ENCODE measurements at regions not wholly inside any gene's neighbourhood (a gene's known extent, or its start where the extent isn't known, plus 50 kb on each side); places are given as distances from the start of the nearest gene placed in this dataset.
"Not testable (repeated sequence)": the region's sequence is repeated elsewhere in the genome, so short reads cannot be mapped to it uniquely, and the experiment has no call there.

- CTCF ChIA-PET; H3K4me1 Mint-ChIP-seq; POLR2A ChIA-PET; H3K27ac Mint-ChIP-seq; intact Hi-C loops (cut with DNase I, micrococcal nuclease); H3K27me3 Mint-ChIP-seq; ATAC-seq; DNase-seq; H3K9me3 Mint-ChIP-seq (ENCODE audit: low read depth); H3K4me3 Mint-ChIP-seq: not testable (repeated sequence)
- peaks cover 12% of the 10 kb centered on the region for H3K36me3 Mint-ChIP-seq (ENCODE audit: low read depth)
These were observed 63.8 kb downstream of the CLEC18A start for GRCh38 chr16:70014915-70015314.

GRCh38 chr16:70016751-70017150 lies 65.6 kb downstream of the CLEC18A start:
- H3K36me3 Mint-ChIP-seq (ENCODE audit: low read depth) = peaks cover 16% of the 10 kb centered on the region
- H3K4me3 Mint-ChIP-seq; intact Hi-C loops (cut with DNase I, micrococcal nuclease); H3K4me1 Mint-ChIP-seq; H3K27ac Mint-ChIP-seq; H3K9me3 Mint-ChIP-seq (ENCODE audit: low read depth); DNase-seq; H3K27me3 Mint-ChIP-seq; CTCF ChIA-PET; POLR2A ChIA-PET; ATAC-seq: not testable (repeated sequence)

- ATAC-seq = peak; percentile 99
- peak; percentile 51 for DNase-seq
- Mint-ChIP-seq H3K27me3 (no peaks in the 10 kb centered on the region), H3K27ac (no peak overlapping the region), H3K36me3 (ENCODE audit: low read depth) (peaks cover 14% of the 10 kb centered on the region), H3K4me1 (no peaks in the 10 kb centered on the region), H3K4me3 (no peak overlapping the region), H3K9me3 (ENCODE audit: low read depth) (no peaks in the 10 kb centered on the region)
- CTCF ChIA-PET = no interaction called here
- intact Hi-C loops (cut with DNase I, micrococcal nuclease) = no loop called here
- POLR2A ChIA-PET = no interaction called here
These were observed 67.1 kb downstream of the CLEC18A start for GRCh38 chr16:70018254-70018653.

GRCh38 chr16:70023207-70023606 lies 72.1 kb downstream of the CLEC18A start:
- ATAC-seq; CTCF ChIA-PET; intact Hi-C loops (cut with DNase I, micrococcal nuclease); H3K27ac Mint-ChIP-seq; DNase-seq; POLR2A ChIA-PET; H3K27me3 Mint-ChIP-seq; H3K4me3 Mint-ChIP-seq; H3K9me3 Mint-ChIP-seq (ENCODE audit: low read depth): not testable (repeated sequence)
- Mint-ChIP-seq H3K36me3 (ENCODE audit: low read depth) (peaks cover 11% of the 10 kb centered on the region), H3K4me1 (peaks cover 18% of the 10 kb centered on the region)

- Mint-ChIP-seq H3K36me3 (ENCODE audit: low read depth) (peaks cover 11% of the 10 kb centered on the region), H3K4me1 (peaks cover 18% of the 10 kb centered on the region)
- H3K4me3 Mint-ChIP-seq; CTCF ChIA-PET; DNase-seq; H3K9me3 Mint-ChIP-seq (ENCODE audit: low read depth); POLR2A ChIA-PET; H3K27me3 Mint-ChIP-seq; H3K27ac Mint-ChIP-seq; ATAC-seq; intact Hi-C loops (cut with DNase I, micrococcal nuclease): not testable (repeated sequence)
These were observed 72.8 kb downstream of the CLEC18A start for GRCh38 chr16:70023956-70024355.

GRCh38 chr16:70026165-70026854 lies 75.2 kb downstream of the CLEC18A start:
- CTCF ChIA-PET = not testable (repeated sequence)

GRCh38 chr16:70032906-70033305 lies 81.2 kb upstream of the PDPR start:
- intact Hi-C loops (cut with DNase I, micrococcal nuclease); H3K4me3 Mint-ChIP-seq; POLR2A ChIA-PET; H3K27me3 Mint-ChIP-seq; H3K4me1 Mint-ChIP-seq; CTCF ChIA-PET; H3K9me3 Mint-ChIP-seq (ENCODE audit: low read depth); ATAC-seq; H3K27ac Mint-ChIP-seq; DNase-seq: not testable (repeated sequence)
- peaks cover 16% of the 10 kb centered on the region for H3K36me3 Mint-ChIP-seq (ENCODE audit: low read depth)

More at GRCh38 chr16:70026165-70026854, 75.2 kb downstream of the CLEC18A start:
- POLR2A ChIA-PET = interaction anchor here (0.5 kb wide), 1 partner anchor 71 kb away, joined by 3 read pairs; no protein-coding TSS in a partner anchor
- intact Hi-C loops (cut with DNase I, micrococcal nuclease); H3K4me3 Mint-ChIP-seq; H3K27me3 Mint-ChIP-seq; H3K27ac Mint-ChIP-seq; H3K9me3 Mint-ChIP-seq (ENCODE audit: low read depth): not testable (repeated sequence)
- DNase-seq (peak; percentile 42), ATAC-seq (peak; percentile 98)
- peaks cover 18% of the 10 kb centered on the region for H3K4me1 Mint-ChIP-seq
- H3K36me3 Mint-ChIP-seq (ENCODE audit: low read depth) = peaks cover 15% of the 10 kb centered on the region

GRCh38 chr16:70037913-70038312 lies 76.2 kb upstream of the PDPR start:
- DNase-seq; H3K4me1 Mint-ChIP-seq; intact Hi-C loops (cut with DNase I, micrococcal nuclease); H3K27me3 Mint-ChIP-seq; CTCF ChIA-PET; POLR2A ChIA-PET; H3K27ac Mint-ChIP-seq; H3K4me3 Mint-ChIP-seq; ATAC-seq; H3K9me3 Mint-ChIP-seq (ENCODE audit: low read depth): not testable (repeated sequence)
- H3K36me3 Mint-ChIP-seq (ENCODE audit: low read depth) = peaks cover 15% of the 10 kb centered on the region

- DNase-seq; H3K4me1 Mint-ChIP-seq; H3K27me3 Mint-ChIP-seq; H3K27ac Mint-ChIP-seq; CTCF ChIA-PET; POLR2A ChIA-PET; H3K9me3 Mint-ChIP-seq (ENCODE audit: low read depth); intact Hi-C loops (cut with DNase I, micrococcal nuclease); ATAC-seq; H3K4me3 Mint-ChIP-seq: not testable (repeated sequence)
- H3K36me3 Mint-ChIP-seq (ENCODE audit: low read depth) = peaks cover 13% of the 10 kb centered on the region
These were observed 73.6 kb upstream of the PDPR start for GRCh38 chr16:70040554-70040953.

- H3K4me3 Mint-ChIP-seq; intact Hi-C loops (cut with DNase I, micrococcal nuclease); H3K9me3 Mint-ChIP-seq (ENCODE audit: low read depth); POLR2A ChIA-PET; H3K27me3 Mint-ChIP-seq; H3K27ac Mint-ChIP-seq; DNase-seq; CTCF ChIA-PET; ATAC-seq; H3K4me1 Mint-ChIP-seq: not testable (repeated sequence)
- H3K36me3 Mint-ChIP-seq (ENCODE audit: low read depth) = peaks cover 12% of the 10 kb centered on the region
These were observed 70.5 kb upstream of the PDPR start for GRCh38 chr16:70043538-70044067.

GRCh38 chr16:70046560-70046959 lies 67.6 kb upstream of the PDPR start:
- ATAC-seq; H3K4me3 Mint-ChIP-seq; H3K9me3 Mint-ChIP-seq (ENCODE audit: low read depth); intact Hi-C loops (cut with DNase I, micrococcal nuclease); CTCF ChIA-PET; H3K27ac Mint-ChIP-seq; DNase-seq; H3K4me1 Mint-ChIP-seq; POLR2A ChIA-PET; H3K27me3 Mint-ChIP-seq: not testable (repeated sequence)
- peaks cover 10% of the 10 kb centered on the region for H3K36me3 Mint-ChIP-seq (ENCODE audit: low read depth)

- H3K36me3 Mint-ChIP-seq (ENCODE audit: low read depth) = not testable (repeated sequence)
These were observed 66.0 kb upstream of the PDPR start for GRCh38 chr16:70048083-70048482.

More at GRCh38 chr16:70048083-70048482, 66.0 kb upstream of the PDPR start:
- H3K4me1 Mint-ChIP-seq; POLR2A ChIA-PET; DNase-seq; H3K27me3 Mint-ChIP-seq; H3K9me3 Mint-ChIP-seq (ENCODE audit: low read depth); ATAC-seq; H3K4me3 Mint-ChIP-seq; intact Hi-C loops (cut with DNase I, micrococcal nuclease); H3K27ac Mint-ChIP-seq: not testable (repeated sequence)
- CTCF ChIA-PET = interaction anchor here (0.6 kb wide), 1 partner anchor 141 kb away, joined by 3 read pairs; no protein-coding TSS in a partner anchor
